Neural progenitor cell (in vitro differentiated cells): ENCODE measurements at regions not wholly inside any gene's neighbourhood (a gene's known extent, or its start where the extent isn't known, plus 50 kb on each side); places are given as distances from the start of the nearest gene placed in this dataset.

Experiments
- EZH2 ChIP-seq: fragments of 200-600 bp; sonication (generic); IDR thresholded peaks from 2 replicates; pipeline ENCODE4 v1.6.1; 2017; ENCODE audit warnings: antibody characterized with exemption, mild to moderate bottlenecking, moderate library complexity
- TF ChIP-seq, protein P1 (sequence below): fragments of 200-600 bp; sonication (generic); IDR thresholded peaks from 2 replicates; pipeline ENCODE4 v1.5.1; 2017; ENCODE audit warnings: antibody characterized with exemption, mild to moderate bottlenecking

DNA sequence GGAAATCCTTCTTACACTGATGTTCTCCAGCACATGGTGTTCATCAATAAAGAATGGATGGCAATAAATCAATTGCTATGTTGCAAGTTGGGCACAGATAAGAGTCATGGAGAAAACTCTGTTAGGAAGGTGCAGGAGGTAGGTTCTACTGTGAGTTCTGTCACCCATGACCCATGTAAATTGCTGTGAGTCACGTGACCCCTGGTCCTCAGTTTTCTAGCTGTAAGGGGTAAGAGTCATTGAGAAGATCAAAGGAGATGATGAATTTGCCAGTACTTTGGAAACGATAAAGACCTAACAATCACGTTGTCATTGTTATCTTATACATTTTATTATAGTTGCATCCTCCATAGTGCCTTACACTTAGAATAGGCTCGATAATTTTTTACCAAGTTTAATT, 235.2 kb upstream of the ARID2 start:
- no peak for TF ChIP-seq EZH2
- TF ChIP-seq, protein P1, sequence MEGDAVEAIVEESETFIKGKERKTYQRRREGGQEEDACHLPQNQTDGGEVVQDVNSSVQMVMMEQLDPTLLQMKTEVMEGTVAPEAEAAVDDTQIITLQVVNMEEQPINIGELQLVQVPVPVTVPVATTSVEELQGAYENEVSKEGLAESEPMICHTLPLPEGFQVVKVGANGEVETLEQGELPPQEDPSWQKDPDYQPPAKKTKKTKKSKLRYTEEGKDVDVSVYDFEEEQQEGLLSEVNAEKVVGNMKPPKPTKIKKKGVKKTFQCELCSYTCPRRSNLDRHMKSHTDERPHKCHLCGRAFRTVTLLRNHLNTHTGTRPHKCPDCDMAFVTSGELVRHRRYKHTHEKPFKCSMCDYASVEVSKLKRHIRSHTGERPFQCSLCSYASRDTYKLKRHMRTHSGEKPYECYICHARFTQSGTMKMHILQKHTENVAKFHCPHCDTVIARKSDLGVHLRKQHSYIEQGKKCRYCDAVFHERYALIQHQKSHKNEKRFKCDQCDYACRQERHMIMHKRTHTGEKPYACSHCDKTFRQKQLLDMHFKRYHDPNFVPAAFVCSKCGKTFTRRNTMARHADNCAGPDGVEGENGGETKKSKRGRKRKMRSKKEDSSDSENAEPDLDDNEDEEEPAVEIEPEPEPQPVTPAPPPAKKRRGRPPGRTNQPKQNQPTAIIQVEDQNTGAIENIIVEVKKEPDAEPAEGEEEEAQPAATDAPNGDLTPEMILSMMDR: no peak
